K562 (cell line): ENCODE measurements at regions not wholly inside any gene's neighbourhood (a gene's known extent, or its start where the extent isn't known, plus 50 kb on each side); places are given as distances from the start of the nearest gene placed in this dataset.

Experiments
- ATAC-seq: fragments of 200-7000 bp; cut with Tn5 transposase; 3 replicates; pipeline ENCODE4 v1.9.1; 2020; ENCODE audit warnings: moderate library complexity
- BruUV-seq: library from RNA; stranded (reverse); fragments of 400-500 nt; replicated peaks from 2 replicates; lab custom pipeline; 2021; lab: Mats Ljungman, UMichigan
- CTCF ChIA-PET: fragments of 300-600 bp; formaldehyde crosslinking; extraction: SDS; loops from one replicate; lab custom pipeline; 2021; ENCODE audit warnings: low intra/inter-chr PET ratio; lab: Yijun Ruan, JAX
- POLR2A ChIA-PET: fragments of 300-600, 350-650 bp; sonication (Branson Sonifier 250); formaldehyde crosslinking; extraction: SDS; loops from one replicate; lab custom pipeline; 2021; ENCODE audit warnings: antibody characterized with exemption, inconsistent platforms; lab: Yijun Ruan, JAX
- DNase-seq, 4 experiments: peaks; one replicate each; pipeline versions ENCODE4 v3.0.0 to v3.0.0-alpha.2; 2011 to 2018; ENCODE audit warnings: low spot score in 3 of 4, mixed read lengths in 3 of 4; ENCODE audit errors: extremely low read depth in 1 of 4
- FAIRE-seq: peaks from 2 replicates; lab custom pipeline; 2011; peaks lifted over from hg19 to GRCh38; lab: Jason Lieb, UNC
- H2AFZ ChIP-seq: 2 replicates; pipeline ENCODE4 v1.6.0; 2011; ENCODE audit warnings: low read depth, low read length, control low read depth, inconsistent platforms
- H3K27ac ChIP-seq: fragments of 200-600 bp; 3 replicates; pipeline ENCODE4 v1.8.0; 2011; ENCODE audit warnings: low read depth, mild to moderate bottlenecking, control low read depth, inconsistent platforms, low read length, moderate library complexity, mixed read lengths; ENCODE audit errors: extremely low read depth
- H3K27me3 ChIP-seq, 2 experiments: fragments of 300-600 bp in 1 of 2; 2 replicates in 1 of 2; 3 replicates in 1 of 2; pipeline versions ENCODE4 v1.6.0 to v1.8.0; 2011; ENCODE audit warnings: inconsistent platforms in 2 of 2, low read length in 2 of 2, mild to moderate bottlenecking in 1 of 2, mixed read lengths in 1 of 2, moderate library complexity in 1 of 2; ENCODE audit not compliant: control insufficient read depth in 2 of 2, insufficient read depth in 2 of 2
- H3K36me3 ChIP-seq: fragments of 300-600 bp; 3 replicates; pipeline ENCODE4 v1.8.0; 2011; ENCODE audit warnings: mild to moderate bottlenecking, low read length, inconsistent platforms; ENCODE audit not compliant: control insufficient read depth, insufficient read depth
- H3K4me1 ChIP-seq, 2 experiments: fragments of 200-600 bp in 1 of 2; replicated peaks in 1 of 2; 2 replicates in 1 of 2; 3 replicates in 1 of 2; pipeline versions ENCODE4 v1.5.1 to v1.8.0; 2011; ENCODE audit warnings: inconsistent platforms in 2 of 2, low read length in 2 of 2, mild to moderate bottlenecking in 1 of 2, mixed read lengths in 1 of 2, moderate library complexity in 1 of 2; ENCODE audit not compliant: control insufficient read depth in 2 of 2, insufficient read depth in 2 of 2
- H3K4me2 ChIP-seq: 2 replicates; pipeline ENCODE4 v1.6.1; 2011; ENCODE audit warnings: low read length, control low read depth, inconsistent platforms, mixed read lengths; ENCODE audit not compliant: insufficient read depth
- H3K4me3 ChIP-seq: fragments of 200-600 bp; sonication (generic), shearing (Covaris generic); 2 replicates; pipeline ENCODE4 v1.5.1; 2016; ENCODE audit warnings: control low read depth, inconsistent platforms
- H3K79me2 ChIP-seq: fragments of 200-600 bp; 3 replicates; pipeline ENCODE4 v1.8.0; 2011; ENCODE audit warnings: low read length, inconsistent platforms; ENCODE audit not compliant: control insufficient read depth, insufficient read depth
- H3K9ac ChIP-seq, 2 experiments: 2 replicates each; pipeline versions ENCODE4 v1.6.0 to v1.6.1; 2011; ENCODE audit warnings: low read depth in 2 of 2, low read length in 2 of 2, control low read depth in 1 of 2, inconsistent platforms in 1 of 2, mild to moderate bottlenecking in 1 of 2, mixed read lengths in 1 of 2; ENCODE audit not compliant: insufficient read depth in 1 of 2
- H3K9me1 ChIP-seq: one replicate; pipeline ENCODE4 v1.6.0; 2011; ENCODE audit warnings: inconsistent platforms, mild to moderate bottlenecking, low read length, moderate library complexity; ENCODE audit not compliant: control insufficient read depth, insufficient read depth
- H3K9me3 ChIP-seq: replicated peaks from 2 replicates; pipeline ENCODE4 v1.5.1; 2011; ENCODE audit warnings: low read depth, low read length, inconsistent platforms; ENCODE audit not compliant: control insufficient read depth, insufficient read depth
- H4K20me1 ChIP-seq: replicated peaks from 2 replicates; pipeline ENCODE4 v1.6.1; 2011; ENCODE audit warnings: low read length, inconsistent platforms, mixed read lengths; ENCODE audit not compliant: control insufficient read depth, insufficient read depth
- MED1 ChIP-seq: sonication (generic); formaldehyde crosslinking; IDR thresholded peaks from 2 replicates; pipeline ENCODE4 v1.8.1; 2023; ENCODE audit warnings: missing genetic modification reagents, borderline replicate concordance
- RAD21 ChIP-seq, 2 experiments: fragments of 250-450 bp in 1 of 2; fragments of 450-650 bp in 1 of 2; sonication (Bioruptor Pico) in 1 of 2; formaldehyde crosslinking in 1 of 2; IDR thresholded peaks in 1 of 2; conservative IDR thresholded peaks in 1 of 2; 2 replicates each; pipeline versions ENCODE4 v1.4.0 to v1.8.0; 2020 to 2022; ENCODE audit warnings: mild to moderate bottlenecking in 2 of 2, moderate library complexity in 1 of 2
- ZNF146 ChIP-seq: IDR thresholded peaks from one replicate; pipeline ENCODE4 v1.6.1; 2018; ENCODE audit warnings: missing compliant biosample characterization; ENCODE audit not compliant: unreplicated experiment
- ZNF41 ChIP-seq: fragments of 250-450 bp; sonication (Bioruptor Pico); conservative IDR thresholded peaks from 2 replicates; pipeline ENCODE4 v1.4.0; 2020; ENCODE audit warnings: mild to moderate bottlenecking
- WGBS: fragments of 100-300 bp; shearing (Covaris generic); methylation state at CpG from one replicate; pipeline ENCODE4 v1.1.6; 2016; ENCODE audit warnings: low coverage, mixed read lengths; ENCODE audit not compliant: insufficient coverage; ENCODE audit errors: missing lambda C conversion rate; 5-methylcytosine and 5-hydroxymethylcytosine counted together
- in situ Hi-C: fragments of 300-500 bp; cut with MboI; formaldehyde crosslinking; loops from 4 replicates; pipeline ENCODE4 v1.15.0; 2018; ENCODE audit warnings: inconsistent platforms, mixed read lengths
- intact Hi-C: fragments of 100-400 bp; cut with micrococcal nuclease; formaldehyde crosslinking; loops from 2 replicates; pipeline ENCODE4 v1.14.2; 2022
- TF ChIP-seq, protein P1 (sequence below), 3 experiments: IDR thresholded peaks in 2 of 3; conservative IDR thresholded peaks in 1 of 3; 2 replicates each; pipeline ENCODE4 v1.5.1; 2011 to 2012; ENCODE audit warnings: low read length in 3 of 3, mild to moderate bottlenecking in 3 of 3, control low read depth in 2 of 3, improper control_type of control experiment in 1 of 3, inconsistent platforms in 1 of 3, low read depth in 1 of 3, mixed read lengths in 1 of 3, moderate library complexity in 1 of 3; ENCODE audit not compliant: insufficient read depth in 2 of 3

DNA sequence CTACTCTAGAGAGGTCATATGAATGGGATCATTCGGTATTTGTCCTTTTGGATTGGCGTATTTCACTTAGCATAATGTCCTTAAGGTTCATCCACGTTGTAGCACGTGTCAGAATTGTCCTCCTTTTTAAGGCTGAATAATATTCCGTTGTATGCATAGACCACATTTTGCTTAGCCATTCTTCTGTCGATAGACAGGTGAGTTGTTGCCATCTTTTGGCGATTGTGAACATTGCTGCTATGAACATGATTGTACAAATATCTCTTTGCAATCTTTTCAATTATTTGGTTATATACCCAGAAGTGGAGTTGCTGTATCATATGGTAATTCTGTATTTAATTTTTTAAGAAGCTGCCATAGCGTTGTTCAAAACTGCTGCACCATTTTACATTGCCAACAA is 52.4 kb upstream of the GOLGA8J start:
- peak; percentile 70 for FAIRE-seq
- Histone ChIP-seq H3K79me2 (no peaks in the 10 kb centered on the region), H3K9me3 (no peaks in the 10 kb centered on the region), H3K4me2 (no peak overlapping the region), H3K36me3 (no peaks in the 10 kb centered on the region), H3K4me3 (no peak overlapping the region), H3K27me3 (no peaks in the 10 kb centered on the region; a peak in 2 of 5 replicates), H3K9ac (no peak overlapping the region), H2AFZ (no peak overlapping the region), H3K27ac (no peak overlapping the region), H4K20me1 (no peaks in the 10 kb centered on the region), H3K4me1 (no peaks in the 10 kb centered on the region), H3K9me1 (no peaks in the 10 kb centered on the region)
- intact Hi-C loops, result no loop called here
- in situ Hi-C loops, result no loop called here
- BruUV-seq, result no TSS peak
- under 1% methylated on average over 8 of the region's 8 CpGs for WGBS
- ChIA-PET POLR2A (no interaction called here), CTCF (no interaction called here)
- ATAC-seq, result no peak
- TF ChIP-seq MED1 (CRISPR knock-in tag), result no peak
- no peak for TF ChIP-seq ZNF41 (CRISPR knock-in tag)
- peak; percentile 28 for TF ChIP-seq ZNF146 (CRISPR knock-in tag)
- peak in 1 of 2 experiments; percentile 24; a peak in 2 of 4 replicates for TF ChIP-seq RAD21 (CRISPR knock-in tag; conservative IDR thresholded peaks at IDR 0.05 in 1 of 2, IDR thresholded peaks at IDR 0.05 in 1 of 2)
- TF ChIP-seq, protein P1, sequence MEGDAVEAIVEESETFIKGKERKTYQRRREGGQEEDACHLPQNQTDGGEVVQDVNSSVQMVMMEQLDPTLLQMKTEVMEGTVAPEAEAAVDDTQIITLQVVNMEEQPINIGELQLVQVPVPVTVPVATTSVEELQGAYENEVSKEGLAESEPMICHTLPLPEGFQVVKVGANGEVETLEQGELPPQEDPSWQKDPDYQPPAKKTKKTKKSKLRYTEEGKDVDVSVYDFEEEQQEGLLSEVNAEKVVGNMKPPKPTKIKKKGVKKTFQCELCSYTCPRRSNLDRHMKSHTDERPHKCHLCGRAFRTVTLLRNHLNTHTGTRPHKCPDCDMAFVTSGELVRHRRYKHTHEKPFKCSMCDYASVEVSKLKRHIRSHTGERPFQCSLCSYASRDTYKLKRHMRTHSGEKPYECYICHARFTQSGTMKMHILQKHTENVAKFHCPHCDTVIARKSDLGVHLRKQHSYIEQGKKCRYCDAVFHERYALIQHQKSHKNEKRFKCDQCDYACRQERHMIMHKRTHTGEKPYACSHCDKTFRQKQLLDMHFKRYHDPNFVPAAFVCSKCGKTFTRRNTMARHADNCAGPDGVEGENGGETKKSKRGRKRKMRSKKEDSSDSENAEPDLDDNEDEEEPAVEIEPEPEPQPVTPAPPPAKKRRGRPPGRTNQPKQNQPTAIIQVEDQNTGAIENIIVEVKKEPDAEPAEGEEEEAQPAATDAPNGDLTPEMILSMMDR (IDR thresholded peaks at IDR 0.05 in 2 of 3, conservative IDR thresholded peaks at IDR 0.05 in 1 of 3; ENCODE audit: insufficient read depth in 2 of 3, low read depth in 1 of 3, low read length in 3 of 3), result peak in 1 of 3 experiments; percentile 39; a peak in 2 of 6 replicates
- peak in 1 of 4 experiments; percentile 3 for DNase-seq
